Type B pancreatic cell (in vitro differentiated cells): ENCODE measurements at regions not wholly inside any gene's neighbourhood (a gene's known extent, or its start where the extent isn't known, plus 50 kb on each side); places are given as distances from the start of the nearest gene placed in this dataset.

Experiments used
- DNase-seq: peaks from one replicate; pipeline ENCODE4 v3.0.0; 2021; ENCODE audit warnings: mixed read lengths; ENCODE audit not compliant: unreplicated experiment; ENCODE audit errors: extremely low spot score
- H3K27ac Mint-ChIP-seq: 2 replicates; pipeline ENCODE4 v1.8.0; 2021; ENCODE audit warnings: mild to moderate bottlenecking, mixed read lengths
- H3K27me3 Mint-ChIP-seq: 2 replicates; pipeline ENCODE4 v1.8.0; 2021; ENCODE audit warnings: mixed read lengths
- H3K36me3 Mint-ChIP-seq: 2 replicates; pipeline ENCODE4 v1.8.0; 2021; ENCODE audit warnings: mixed read lengths
- H3K4me1 Mint-ChIP-seq: one replicate; pipeline ENCODE4 v1.8.0; 2021; ENCODE audit warnings: mixed read lengths; ENCODE audit not compliant: unreplicated experiment
- H3K4me3 Mint-ChIP-seq: 2 replicates; pipeline ENCODE4 v1.8.0; 2021; ENCODE audit warnings: mild to moderate bottlenecking, mixed read lengths
- H3K9me3 Mint-ChIP-seq: 2 replicates; pipeline ENCODE4 v1.8.0; 2021; ENCODE audit warnings: mixed read lengths
- TF ChIP-seq, protein P1 (sequence below): fragments of 200-600 bp; sonication (generic); conservative IDR thresholded peaks from 2 replicates; pipeline ENCODE4 v1.5.0; 2021; ENCODE audit warnings: antibody characterized with exemption, mild to moderate bottlenecking

DNA sequence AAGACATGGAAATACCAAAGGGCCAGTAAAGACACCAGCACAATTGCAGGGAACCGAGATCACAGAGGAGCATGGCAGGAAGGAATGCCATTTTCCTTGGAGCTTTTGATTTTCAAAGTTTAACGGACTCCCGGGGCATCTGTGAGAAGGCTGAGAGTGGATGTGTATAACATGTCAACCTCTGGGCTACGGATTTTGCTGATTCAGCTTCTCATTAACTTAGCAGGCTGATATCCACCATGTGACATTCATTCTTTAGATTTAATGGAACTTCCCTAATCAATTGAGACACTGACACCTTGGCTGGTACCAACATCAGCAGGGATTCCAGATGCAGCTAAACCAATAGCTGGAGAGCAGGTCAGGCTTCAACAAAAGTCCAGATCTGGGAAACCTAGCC lies 496.6 kb upstream of the SPHKAP start:
- no peaks in the 10 kb centered on the region for H3K27me3 Mint-ChIP-seq
- no peaks in the 10 kb centered on the region for H3K9me3 Mint-ChIP-seq
- TF ChIP-seq, protein P1, sequence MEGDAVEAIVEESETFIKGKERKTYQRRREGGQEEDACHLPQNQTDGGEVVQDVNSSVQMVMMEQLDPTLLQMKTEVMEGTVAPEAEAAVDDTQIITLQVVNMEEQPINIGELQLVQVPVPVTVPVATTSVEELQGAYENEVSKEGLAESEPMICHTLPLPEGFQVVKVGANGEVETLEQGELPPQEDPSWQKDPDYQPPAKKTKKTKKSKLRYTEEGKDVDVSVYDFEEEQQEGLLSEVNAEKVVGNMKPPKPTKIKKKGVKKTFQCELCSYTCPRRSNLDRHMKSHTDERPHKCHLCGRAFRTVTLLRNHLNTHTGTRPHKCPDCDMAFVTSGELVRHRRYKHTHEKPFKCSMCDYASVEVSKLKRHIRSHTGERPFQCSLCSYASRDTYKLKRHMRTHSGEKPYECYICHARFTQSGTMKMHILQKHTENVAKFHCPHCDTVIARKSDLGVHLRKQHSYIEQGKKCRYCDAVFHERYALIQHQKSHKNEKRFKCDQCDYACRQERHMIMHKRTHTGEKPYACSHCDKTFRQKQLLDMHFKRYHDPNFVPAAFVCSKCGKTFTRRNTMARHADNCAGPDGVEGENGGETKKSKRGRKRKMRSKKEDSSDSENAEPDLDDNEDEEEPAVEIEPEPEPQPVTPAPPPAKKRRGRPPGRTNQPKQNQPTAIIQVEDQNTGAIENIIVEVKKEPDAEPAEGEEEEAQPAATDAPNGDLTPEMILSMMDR, result no peak
- no peaks in the 10 kb centered on the region for H3K4me1 Mint-ChIP-seq
- no peaks in the 10 kb centered on the region for H3K36me3 Mint-ChIP-seq
- H3K4me3 Mint-ChIP-seq, result no peak overlapping the region
- no peak for DNase-seq
- no peak overlapping the region for H3K27ac Mint-ChIP-seq

DNA sequence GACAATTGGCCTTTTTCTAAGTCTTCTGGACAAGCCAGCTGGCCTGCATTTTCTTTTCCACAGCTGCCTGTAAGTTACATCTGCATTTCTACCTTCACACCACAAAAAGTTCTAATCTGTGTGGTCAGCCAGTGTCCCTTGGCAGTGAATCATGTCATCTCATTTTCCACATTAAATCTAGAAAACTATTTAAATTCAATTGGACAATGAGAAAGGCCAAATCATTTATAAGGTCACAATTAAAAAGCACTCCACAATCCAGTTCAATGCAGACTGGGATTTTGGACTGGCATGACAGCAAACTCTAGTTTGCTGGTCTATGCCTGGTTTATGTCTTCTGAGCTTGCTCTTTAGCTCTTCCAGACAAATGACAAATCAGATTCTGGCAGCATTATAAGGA lies 494.2 kb upstream of the SPHKAP start:
- DNase-seq, result no peak
- Mint-ChIP-seq H3K27ac (no peak overlapping the region), H3K4me3 (no peak overlapping the region), H3K27me3 (no peaks in the 10 kb centered on the region), H3K9me3 (no peaks in the 10 kb centered on the region), H3K36me3 (no peaks in the 10 kb centered on the region), H3K4me1 (no peaks in the 10 kb centered on the region)
- TF ChIP-seq, protein P1, result no peak

DNA sequence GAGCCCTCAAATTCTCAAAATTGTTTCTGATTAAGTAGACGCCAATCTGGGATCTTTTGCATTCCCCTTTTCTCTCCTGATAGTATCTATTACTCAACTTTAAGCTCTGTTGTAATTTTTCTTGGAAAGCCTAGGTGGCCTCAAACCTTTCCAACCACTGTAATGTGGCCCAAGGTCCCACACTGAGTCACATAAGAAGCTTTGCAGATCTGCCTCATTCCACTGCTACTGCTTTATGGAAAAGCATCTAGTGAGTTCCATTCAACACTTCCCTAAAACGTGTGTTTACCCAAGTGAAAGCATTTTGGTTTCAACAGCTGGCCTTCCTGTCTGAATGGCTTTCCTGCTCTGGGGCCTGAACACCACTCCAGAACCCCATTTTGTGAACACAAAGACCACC lies 493.6 kb upstream of the SPHKAP start:
- no peak for DNase-seq
- no peaks in the 10 kb centered on the region for H3K27me3 Mint-ChIP-seq

DNA sequence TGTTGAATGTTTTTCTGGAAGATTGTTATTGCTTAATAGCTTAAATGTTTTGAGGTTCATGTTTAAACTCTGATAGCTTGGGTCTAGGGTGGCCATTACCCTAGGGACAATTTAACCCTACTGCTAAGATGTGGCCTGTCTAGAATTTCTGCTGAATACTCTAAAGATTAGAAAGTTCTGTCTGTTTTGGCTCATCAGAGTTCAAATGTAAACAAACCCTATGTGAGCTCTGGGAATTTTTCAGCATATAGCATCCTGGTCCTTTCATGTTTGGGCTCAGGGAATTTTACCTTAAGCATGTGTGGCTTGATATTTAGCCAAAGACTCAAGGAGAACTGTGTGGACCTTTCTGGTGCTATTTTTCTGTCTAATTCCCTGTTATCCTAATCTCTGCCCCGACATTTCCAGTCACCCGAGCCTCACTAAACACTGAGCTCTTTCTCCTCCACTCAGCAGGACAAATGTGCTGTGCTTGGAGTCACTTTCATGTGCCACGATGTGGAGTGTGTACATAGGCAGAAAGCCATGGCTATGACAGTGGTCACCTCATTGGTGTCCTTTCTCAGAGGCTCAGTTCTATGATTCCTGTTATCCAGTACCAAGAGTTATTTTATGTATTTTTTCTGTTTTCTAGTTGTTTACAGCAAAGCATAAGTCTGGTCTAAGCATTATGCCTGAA lies 492.5 kb upstream of the SPHKAP start:
- no peaks in the 10 kb centered on the region for H3K9me3 Mint-ChIP-seq
- DNase-seq, result no peak
- H3K4me3 Mint-ChIP-seq, result no peak overlapping the region
- no peaks in the 10 kb centered on the region for H3K27me3 Mint-ChIP-seq
- TF ChIP-seq, protein P1, result no peak
- no peaks in the 10 kb centered on the region for H3K4me1 Mint-ChIP-seq
- H3K27ac Mint-ChIP-seq, result no peak overlapping the region
- no peaks in the 10 kb centered on the region for H3K36me3 Mint-ChIP-seq

More for the DNA sequence above, 493.6 kb upstream of the SPHKAP start:
- Mint-ChIP-seq H3K36me3 (no peaks in the 10 kb centered on the region), H3K4me1 (no peaks in the 10 kb centered on the region), H3K27ac (no peak overlapping the region), H3K4me3 (no peak overlapping the region), H3K9me3 (no peaks in the 10 kb centered on the region)
- TF ChIP-seq, protein P1, result no peak

DNA sequence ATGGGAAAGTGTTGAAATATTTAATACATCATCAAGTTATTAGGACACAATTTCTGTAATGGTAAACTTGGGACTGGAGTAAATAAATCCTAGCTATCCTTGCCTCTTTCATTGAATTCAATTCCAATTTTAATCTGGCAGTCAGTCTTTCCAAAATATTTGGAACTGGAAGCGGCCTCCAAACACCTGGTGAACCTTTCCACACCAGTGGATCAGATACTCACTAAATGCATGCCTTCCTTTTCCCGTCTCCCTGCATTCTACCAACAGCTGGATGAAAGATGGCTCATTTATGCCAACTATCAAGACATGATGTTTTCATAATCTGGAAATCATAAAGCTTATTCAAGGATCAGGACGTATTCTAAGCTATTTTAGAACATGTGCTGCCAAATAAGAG lies 488.2 kb upstream of the SPHKAP start:
- no peaks in the 10 kb centered on the region for H3K9me3 Mint-ChIP-seq
- no peak overlapping the region for H3K4me3 Mint-ChIP-seq
- TF ChIP-seq, protein P1, result no peak
- H3K4me1 Mint-ChIP-seq, result no peaks in the 10 kb centered on the region
- no peak for DNase-seq
- H3K27me3 Mint-ChIP-seq, result no peaks in the 10 kb centered on the region
- no peaks in the 10 kb centered on the region for H3K36me3 Mint-ChIP-seq
- H3K27ac Mint-ChIP-seq, result no peak overlapping the region

DNA sequence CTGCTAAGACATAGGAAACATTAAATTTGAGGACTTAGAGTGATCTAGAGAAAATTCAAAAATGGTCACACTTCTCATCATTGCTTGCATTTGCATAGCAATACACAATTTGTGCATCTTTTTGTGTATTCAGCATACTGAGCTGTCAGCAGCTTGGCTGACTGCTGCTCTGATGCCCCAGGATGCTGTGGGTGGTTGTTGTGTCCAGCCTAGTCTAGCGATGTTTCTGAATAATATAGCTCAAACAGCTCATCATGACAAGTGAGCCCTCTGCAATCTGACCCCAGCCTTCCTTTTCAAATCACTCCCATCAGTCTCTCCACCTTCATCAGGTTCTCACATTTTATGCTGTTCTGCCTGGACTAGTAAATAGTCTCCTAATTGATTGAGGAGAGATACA lies 483.7 kb upstream of the SPHKAP start:
- no peak for DNase-seq
- H3K27ac Mint-ChIP-seq, result no peak overlapping the region
- H3K27me3 Mint-ChIP-seq, result peaks cover 3% of the 10 kb centered on the region
- no peak overlapping the region for H3K4me3 Mint-ChIP-seq
- no peaks in the 10 kb centered on the region for H3K9me3 Mint-ChIP-seq
- H3K4me1 Mint-ChIP-seq, result no peaks in the 10 kb centered on the region
- no peaks in the 10 kb centered on the region for H3K36me3 Mint-ChIP-seq
- TF ChIP-seq, protein P1, result no peak
